GM12878 (cell line): ENCODE measurements at regions not wholly inside any gene's neighbourhood (a gene's known extent, or its start where the extent isn't known, plus 50 kb on each side); places are given as distances from the start of the nearest gene placed in this dataset.
A peak's percentile ranks its signal among the peaks of the same experiment; 100 is the strongest.

Experiments used
- ATAC-seq: fragments of 200-7000 bp; cut with Tn5 transposase; 3 replicates; pipeline ENCODE4 v1.9.1; 2020; ENCODE audit warnings: mild to moderate bottlenecking, moderate library complexity
- BruUV-seq: library from RNA; stranded (reverse); fragments of 400-500 nt; replicated peaks from 2 replicates; lab custom pipeline; 2021; lab: Mats Ljungman, UMichigan
- CTCF ChIA-PET: fragments of 300-600 bp; sonication (Branson Sonifier 250); formaldehyde crosslinking; extraction: SDS; loops from one replicate; lab custom pipeline; 2021; ENCODE audit warnings: inconsistent platforms; lab: Yijun Ruan, JAX
- POLR2A ChIA-PET: fragments of 350-600 bp; formaldehyde crosslinking; extraction: SDS; loops from one replicate; lab custom pipeline; 2021; ENCODE audit warnings: inconsistent platforms; lab: Charles Lee
- RAD21 ChIA-PET: fragments of 300-600 bp; sonication (Branson Sonifier 250); formaldehyde crosslinking; loops from one replicate; lab custom pipeline; 2023; ENCODE audit warnings: antibody characterized with exemption; ENCODE audit not compliant: unreplicated experiment; lab: Charles Lee
- SMC1A ChIA-PET: fragments of 300-600 bp; sonication (Branson Sonifier 250); formaldehyde crosslinking; loops from one replicate; lab custom pipeline; 2023; ENCODE audit not compliant: unreplicated experiment, uncharacterized antibody; lab: Charles Lee
- DNase-seq: peaks from one replicate; pipeline ENCODE4 v3.0.0-alpha.2; 2011; ENCODE audit warnings: low read depth, low spot score
- FAIRE-seq: peaks from 3 replicates; lab custom pipeline; 2011; peaks lifted over from hg19 to GRCh38; lab: Jason Lieb, UNC
- H2AFZ ChIP-seq: 2 replicates; pipeline ENCODE4 v1.6.0; 2011; ENCODE audit warnings: low read depth, low read length, control low read depth; ENCODE audit not compliant: control insufficient read depth
- H3K27ac ChIP-seq: 2 replicates; pipeline ENCODE4 v1.5.1; 2011; ENCODE audit warnings: control low read depth; ENCODE audit not compliant: control insufficient read depth, insufficient read depth
- H3K27me3 ChIP-seq, 2 experiments: replicated peaks in 1 of 2; 2 replicates each; pipeline versions ENCODE4 v1.6.0 to v1.6.1; 2011; ENCODE audit warnings: low read length in 1 of 2; ENCODE audit not compliant: control insufficient read depth in 2 of 2, insufficient read depth in 2 of 2
- H3K36me3 ChIP-seq, 2 experiments: 2 replicates each; pipeline ENCODE4 v1.5.1; 2011; ENCODE audit warnings: low read length in 1 of 2; ENCODE audit not compliant: control insufficient read depth in 2 of 2, insufficient read depth in 2 of 2
- H3K4me1 ChIP-seq: 2 replicates; pipeline ENCODE4 v1.6.1; 2011; ENCODE audit warnings: mild to moderate bottlenecking, low read length, moderate library complexity, mixed read lengths; ENCODE audit not compliant: control insufficient read depth, insufficient read depth
- H3K4me2 ChIP-seq: 2 replicates; pipeline ENCODE4 v1.6.0; 2011; ENCODE audit warnings: control low read depth; ENCODE audit not compliant: control insufficient read depth, insufficient read depth
- H3K4me3 ChIP-seq: fragments of 200-600 bp; sonication (generic); 2 replicates; pipeline ENCODE4 v1.5.1; 2016
- H3K79me2 ChIP-seq: 2 replicates; pipeline ENCODE4 v1.6.0; 2011; ENCODE audit warnings: low read length; ENCODE audit not compliant: control insufficient read depth, insufficient read depth
- H3K9ac ChIP-seq: 2 replicates; pipeline ENCODE4 v1.8.0; 2011; ENCODE audit warnings: low read length, control low read depth, mixed read lengths; ENCODE audit not compliant: control insufficient read depth, insufficient read depth
- H3K9me3 ChIP-seq: replicated peaks from 3 replicates; pipeline ENCODE4 v1.5.1; 2011; ENCODE audit warnings: mild to moderate bottlenecking, low read length; ENCODE audit not compliant: control insufficient read depth, insufficient read depth
- H4K20me1 ChIP-seq: 2 replicates; pipeline ENCODE4 v1.6.0; 2011; ENCODE audit not compliant: control insufficient read depth, insufficient read depth
- BCL11A ChIP-seq: IDR thresholded peaks from 2 replicates; pipeline ENCODE4 v1.6.1; 2011; ENCODE audit warnings: low read depth, low read length
- CBFB ChIP-seq: IDR thresholded peaks from 2 replicates; pipeline ENCODE4 v1.6.1; 2016; ENCODE audit warnings: antibody characterized with exemption, low read depth
- CBX5 ChIP-seq: sonication (generic); IDR thresholded peaks from 2 replicates; pipeline ENCODE4 v1.6.1; 2016; ENCODE audit warnings: low read depth, moderate library complexity, mild to moderate bottlenecking, inconsistent platforms
- CREB1 ChIP-seq: IDR thresholded peaks from 2 replicates; pipeline ENCODE4 v1.6.1; 2012; ENCODE audit warnings: low read depth, mild to moderate bottlenecking, inconsistent platforms
- DPF2 ChIP-seq: fragments of 450-650 bp; IDR thresholded peaks from 2 replicates; pipeline ENCODE4 v1.6.1; 2017; ENCODE audit warnings: mild to moderate bottlenecking
- EED ChIP-seq: sonication (generic); IDR thresholded peaks from 2 replicates; pipeline ENCODE4 v1.6.1; 2016; ENCODE audit warnings: antibody characterized with exemption, low read depth
- EP300 ChIP-seq, 2 experiments: fragments of 150-350 bp in 1 of 2; IDR thresholded peaks; 2 replicates each; pipeline ENCODE4 v1.6.1; 2011 to 2012; ENCODE audit warnings: low read depth in 2 of 2, low read length in 2 of 2, borderline replicate concordance in 1 of 2, improper control_type of control experiment in 1 of 2, inconsistent platforms in 1 of 2; ENCODE audit not compliant: control insufficient read depth in 1 of 2
- ESRRA ChIP-seq: IDR thresholded peaks from 2 replicates; pipeline ENCODE4 v1.6.1; 2012; ENCODE audit warnings: mild to moderate bottlenecking, low read length, improper control_type of control experiment
- ETV6 ChIP-seq, 2 experiments: fragments of 450-650 bp in 1 of 2; IDR thresholded peaks in 1 of 2; conservative IDR thresholded peaks in 1 of 2; 2 replicates each; pipeline ENCODE4 v1.6.1; 2014; ENCODE audit warnings: antibody characterized with exemption in 1 of 2, borderline replicate concordance in 1 of 2, low read depth in 1 of 2, mild to moderate bottlenecking in 1 of 2, moderate library complexity in 1 of 2
- IKZF1 ChIP-seq: fragments of 450-650 bp; conservative IDR thresholded peaks from 2 replicates; pipeline ENCODE4 v1.6.1; 2017; ENCODE audit warnings: antibody characterized with exemption, mild to moderate bottlenecking
- IKZF2 ChIP-seq, 2 experiments: fragments of 450-650 bp; IDR thresholded peaks; 2 replicates each; pipeline ENCODE4 v1.6.1; 2017; ENCODE audit warnings: mild to moderate bottlenecking in 2 of 2, moderate library complexity in 2 of 2
- LARP7 ChIP-seq: fragments of 450-650 bp; IDR thresholded peaks from 2 replicates; pipeline ENCODE4 v1.6.1; 2017; ENCODE audit warnings: mild to moderate bottlenecking
- MEF2B ChIP-seq: fragments of 450-650 bp; IDR thresholded peaks from 2 replicates; pipeline ENCODE4 v1.6.1; 2018; ENCODE audit warnings: mild to moderate bottlenecking, moderate library complexity; ENCODE audit not compliant: partially characterized antibody, poor library complexity, severe bottlenecking
- MTA2 ChIP-seq: fragments of 450-650 bp; IDR thresholded peaks from 2 replicates; pipeline ENCODE4 v1.6.1; 2016; ENCODE audit warnings: low read depth, mild to moderate bottlenecking, moderate library complexity
- RUNX3 ChIP-seq: IDR thresholded peaks from 2 replicates; pipeline ENCODE4 v1.6.1; 2012; ENCODE audit warnings: low read length, inconsistent platforms
- SPI1 ChIP-seq: IDR thresholded peaks from 2 replicates; pipeline ENCODE4 v1.6.1; 2011; ENCODE audit warnings: low read depth, mild to moderate bottlenecking, low read length, moderate library complexity, borderline replicate concordance; ENCODE audit not compliant: insufficient read depth
- TAF1 ChIP-seq: IDR thresholded peaks from 2 replicates; pipeline ENCODE4 v1.6.1; 2011; ENCODE audit warnings: mild to moderate bottlenecking, low read depth, low read length, borderline replicate concordance
- TARDBP ChIP-seq: IDR thresholded peaks from 2 replicates; pipeline ENCODE4 v1.6.1; 2016; ENCODE audit warnings: borderline replicate concordance
- TCF12 ChIP-seq: IDR thresholded peaks from 2 replicates; pipeline ENCODE4 v1.6.1; 2011; ENCODE audit warnings: low read depth, mild to moderate bottlenecking, low read length
- TCF3 ChIP-seq: IDR thresholded peaks from 2 replicates; pipeline ENCODE4 v1.6.1; 2012; ENCODE audit warnings: low read depth, mild to moderate bottlenecking, low read length, borderline replicate concordance; ENCODE audit not compliant: insufficient read depth
- WGBS: methylation state at CpG from one replicate; pipeline ENCODE4 v1.1.6; 2016; ENCODE audit warnings: low lambda C conversion rate; ENCODE audit not compliant: insufficient replicate concordance, insufficient coverage; ENCODE audit errors: missing lambda C conversion rate; 5-methylcytosine and 5-hydroxymethylcytosine counted together
- in situ Hi-C: fragments of 300-500 bp; cut with MboI; formaldehyde crosslinking; loops from 9 replicates; pipeline ENCODE4 v1.14.3; 2018; ENCODE audit warnings: mixed read lengths
- intact Hi-C: fragments of 100-400 bp; cut with micrococcal nuclease; formaldehyde crosslinking; loops from one replicate; pipeline ENCODE4 v1.14.2; 2022; ENCODE audit not compliant: unreplicated experiment

DNA sequence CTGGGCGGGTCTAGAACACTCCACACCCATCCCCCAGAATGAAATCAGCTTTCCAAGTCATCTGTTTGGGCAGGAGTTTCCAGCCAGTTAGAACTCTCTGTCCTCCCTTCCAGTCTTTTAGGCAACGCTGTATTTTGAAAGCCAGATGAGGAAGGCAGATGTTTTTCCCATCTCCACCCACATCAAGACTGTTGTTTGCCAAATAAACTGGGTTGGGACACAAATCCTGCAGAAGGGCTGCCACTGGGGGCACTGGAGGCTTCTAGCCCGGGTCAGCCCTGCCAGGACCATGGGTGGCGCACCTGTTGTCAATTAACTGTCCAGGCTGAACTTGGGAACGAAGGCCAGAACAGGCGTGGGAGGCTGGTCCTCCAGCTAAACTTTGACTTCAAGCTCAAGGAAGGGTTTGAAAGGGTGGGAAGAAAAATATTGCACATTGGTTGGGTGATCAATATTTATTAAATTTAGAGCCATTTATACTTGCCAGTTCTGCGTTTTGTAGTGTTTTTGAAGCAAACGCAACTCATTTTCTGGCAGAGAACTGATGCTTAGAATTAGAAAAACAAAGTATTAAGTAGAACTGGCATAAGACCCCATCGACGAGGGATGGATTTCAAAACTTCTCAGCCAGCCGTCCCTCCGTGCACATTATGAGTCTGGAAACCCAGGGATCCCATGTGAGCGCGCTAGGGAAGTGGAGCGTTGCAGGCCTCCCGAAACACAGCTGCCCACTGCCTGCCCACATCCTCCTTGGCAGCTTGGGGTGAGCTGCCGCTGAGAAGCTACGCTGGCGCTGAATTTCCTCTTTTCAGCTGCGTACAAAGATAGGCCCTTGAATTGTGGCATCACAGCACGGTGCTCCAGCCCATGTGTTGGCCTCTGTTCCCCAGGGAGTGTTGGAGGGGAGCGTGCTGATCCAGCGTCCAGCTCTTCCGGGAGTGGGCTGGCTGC, 297.4 kb downstream of the QKI start:
- FAIRE-seq (peak; percentile 93), DNase-seq (peak; percentile 72)
- TF ChIP-seq RUNX3 (peak; percentile 65), EED (peak; percentile 63), TCF3 (peak; percentile 65; the same call in 1 of the 2 replicates), CBFB (0 out of 2 replicates have a peak, but pooled peaks have one; percentile 34), ETV6 (conservative IDR thresholded peaks at IDR 0.05 in 1 of 2, IDR thresholded peaks at IDR 0.05 in 1 of 2; ENCODE audit: borderline replicate concordance in 1 of 2, low read depth in 1 of 2) (0 out of 4 replicates have a peak, but pooled peaks of 1 of the 2 experiments have one; percentile 47), TCF12 (peak; percentile 53; the same call in 1 of the 2 replicates), ESRRA (no peak), LARP7 (no peak), CREB1 (no peak), IKZF1 (peak; percentile 34; the same call in 1 of the 2 replicates), MEF2B (peak; percentile 44), CBX5 (peak; percentile 43; the same call in 1 of the 2 replicates), TAF1 (no peak), EP300 (IDR thresholded peaks at IDR 0.05; ENCODE audit: borderline replicate concordance in 1 of 2, control insufficient read depth in 1 of 2, low read depth in 2 of 2, low read length in 2 of 2) (no peak), DPF2 (0 out of 2 replicates have a peak, but pooled peaks have one; percentile 19), SPI1 (peak; percentile 52; the same call in 1 of the 2 replicates), IKZF2 (IDR thresholded peaks at IDR 0.05) (peak; percentile 30 to 45; a peak in 3 of 4 replicates), BCL11A (0 out of 2 replicates have a peak, but pooled peaks have one; percentile 21), TARDBP (no peak), MTA2 (no peak)
- TF ChIP-seq, all 136 proteins: peak for 13
- POLR2A ChIA-PET = no interaction called here
- H3K9me3 ChIP-seq = no peaks in the 10 kb centered on the region; the same call in 2 of the 3 replicates
- no TSS peak for BruUV-seq
- SMC1A ChIA-PET = no interaction called here
- WGBS = 20% methylated on average over 24 of the region's 24 CpGs
- peak overlapping the region; percentile 74 for H3K4me2 ChIP-seq
- peak; percentile 73 for ATAC-seq
- peak overlapping the region; percentile 49; the same call in 1 of the 2 replicates for H2AFZ ChIP-seq
- CTCF ChIA-PET = no interaction called here
- no peaks in the 10 kb centered on the region for H3K27me3 ChIP-seq
- H3K9ac ChIP-seq = no peak overlapping the region
- H4K20me1 ChIP-seq = no peaks in the 10 kb centered on the region
- peak overlapping the region; percentile 42; the same call in 1 of the 2 replicates for H3K27ac ChIP-seq
- peak overlapping the region; percentile 26; the same call in 1 of the 2 replicates for H3K4me3 ChIP-seq
- H3K4me1 ChIP-seq = peaks cover 57% of the 10 kb centered on the region
- intact Hi-C loops (no loop called here), in situ Hi-C loops (no loop called here)
- no peaks in the 10 kb centered on the region for H3K36me3 ChIP-seq
- RAD21 ChIA-PET = no interaction called here
- no peaks in the 10 kb centered on the region for H3K79me2 ChIP-seq
